ENCODE measurements at regions not wholly inside any gene's neighbourhood (a gene's known extent, or its start where the extent isn't known, plus 50 kb on each side); places are given as distances from the start of the nearest gene placed in this dataset.

DNA sequence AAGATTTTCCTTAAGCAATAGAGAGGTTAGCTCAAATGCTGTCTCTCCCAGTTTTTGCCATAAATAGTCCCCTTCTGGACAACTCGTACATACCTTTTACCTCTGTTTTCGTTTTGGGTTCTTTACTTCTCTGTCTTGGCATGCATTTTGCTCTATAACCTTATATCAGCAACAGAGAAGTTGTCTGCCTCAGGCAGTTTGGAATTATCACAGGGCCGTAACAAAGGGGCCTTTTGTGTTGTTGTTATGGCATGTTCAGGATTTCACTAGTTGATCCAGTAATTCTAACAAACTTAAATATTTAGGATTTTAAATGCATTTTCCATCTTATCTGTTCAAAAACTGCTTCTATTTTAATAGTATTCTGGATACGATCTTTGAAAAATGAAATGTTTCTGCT, 259.8 kb downstream of the CD109 start:
- TF ChIP-seq, protein P1, sequence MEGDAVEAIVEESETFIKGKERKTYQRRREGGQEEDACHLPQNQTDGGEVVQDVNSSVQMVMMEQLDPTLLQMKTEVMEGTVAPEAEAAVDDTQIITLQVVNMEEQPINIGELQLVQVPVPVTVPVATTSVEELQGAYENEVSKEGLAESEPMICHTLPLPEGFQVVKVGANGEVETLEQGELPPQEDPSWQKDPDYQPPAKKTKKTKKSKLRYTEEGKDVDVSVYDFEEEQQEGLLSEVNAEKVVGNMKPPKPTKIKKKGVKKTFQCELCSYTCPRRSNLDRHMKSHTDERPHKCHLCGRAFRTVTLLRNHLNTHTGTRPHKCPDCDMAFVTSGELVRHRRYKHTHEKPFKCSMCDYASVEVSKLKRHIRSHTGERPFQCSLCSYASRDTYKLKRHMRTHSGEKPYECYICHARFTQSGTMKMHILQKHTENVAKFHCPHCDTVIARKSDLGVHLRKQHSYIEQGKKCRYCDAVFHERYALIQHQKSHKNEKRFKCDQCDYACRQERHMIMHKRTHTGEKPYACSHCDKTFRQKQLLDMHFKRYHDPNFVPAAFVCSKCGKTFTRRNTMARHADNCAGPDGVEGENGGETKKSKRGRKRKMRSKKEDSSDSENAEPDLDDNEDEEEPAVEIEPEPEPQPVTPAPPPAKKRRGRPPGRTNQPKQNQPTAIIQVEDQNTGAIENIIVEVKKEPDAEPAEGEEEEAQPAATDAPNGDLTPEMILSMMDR (IDR thresholded peaks at IDR 0.05; ENCODE audit: borderline replicate concordance, control extremely low read depth, extremely low read depth, insufficient read depth, missing control alignments) = no peak
- in situ Hi-C loops (cut with MboI; ENCODE audit: low sequenced_read_pairs, unreplicated experiment) = no loop called here
- DNase-seq (ENCODE audit: low spot score) = no peak

DNA sequence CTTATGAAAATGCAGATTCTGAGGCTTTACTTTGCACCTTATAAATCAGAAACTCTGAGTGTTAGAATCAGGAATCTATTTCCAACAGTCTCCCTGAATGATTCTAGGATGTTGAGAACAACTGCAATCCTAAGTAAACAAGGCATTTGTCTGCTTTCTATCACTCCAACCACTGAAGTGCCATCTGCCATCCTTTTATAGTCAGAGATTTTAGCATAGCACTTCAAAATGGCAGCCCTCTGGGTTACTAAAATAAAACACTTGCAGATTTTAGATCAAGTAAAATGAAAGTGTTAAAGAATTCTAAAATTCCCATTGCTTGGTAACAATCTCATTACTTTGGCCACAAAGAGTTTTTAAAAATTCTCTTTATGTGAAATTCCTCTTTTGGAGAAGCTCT, 258.9 kb downstream of the CD109 start:
- in situ Hi-C loops (cut with MboI; ENCODE audit: low sequenced_read_pairs, unreplicated experiment) = no loop called here
- TF ChIP-seq, protein P1 (IDR thresholded peaks at IDR 0.05; ENCODE audit: borderline replicate concordance, control extremely low read depth, extremely low read depth, insufficient read depth, missing control alignments) = no peak
- no peak for DNase-seq (ENCODE audit: low spot score)

DNA sequence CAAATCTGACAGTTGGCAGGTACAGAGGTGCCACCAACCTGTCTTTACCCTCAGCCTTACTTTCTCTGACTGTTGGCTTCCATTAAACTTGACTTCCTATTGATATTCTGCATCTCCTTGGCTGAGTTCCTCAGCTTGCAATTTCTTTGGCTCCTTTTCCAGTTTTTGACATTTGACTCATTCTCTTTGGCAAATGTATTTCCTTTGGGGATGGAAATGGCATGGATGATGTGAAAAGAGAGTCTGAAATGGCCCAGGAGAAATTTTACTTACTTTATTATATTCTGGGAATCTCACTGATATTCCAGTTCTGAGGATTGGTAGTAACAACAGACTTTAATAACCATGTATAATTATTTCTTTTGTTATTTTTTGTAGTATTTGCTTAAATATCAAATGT, 255.2 kb downstream of the CD109 start:
- DNase-seq (ENCODE audit: low spot score) = no peak
- TF ChIP-seq, protein P1 (IDR thresholded peaks at IDR 0.05; ENCODE audit: borderline replicate concordance, control extremely low read depth, extremely low read depth, insufficient read depth, missing control alignments) = no peak
- in situ Hi-C loops (cut with MboI; ENCODE audit: low sequenced_read_pairs, unreplicated experiment) = no loop called here

DNA sequence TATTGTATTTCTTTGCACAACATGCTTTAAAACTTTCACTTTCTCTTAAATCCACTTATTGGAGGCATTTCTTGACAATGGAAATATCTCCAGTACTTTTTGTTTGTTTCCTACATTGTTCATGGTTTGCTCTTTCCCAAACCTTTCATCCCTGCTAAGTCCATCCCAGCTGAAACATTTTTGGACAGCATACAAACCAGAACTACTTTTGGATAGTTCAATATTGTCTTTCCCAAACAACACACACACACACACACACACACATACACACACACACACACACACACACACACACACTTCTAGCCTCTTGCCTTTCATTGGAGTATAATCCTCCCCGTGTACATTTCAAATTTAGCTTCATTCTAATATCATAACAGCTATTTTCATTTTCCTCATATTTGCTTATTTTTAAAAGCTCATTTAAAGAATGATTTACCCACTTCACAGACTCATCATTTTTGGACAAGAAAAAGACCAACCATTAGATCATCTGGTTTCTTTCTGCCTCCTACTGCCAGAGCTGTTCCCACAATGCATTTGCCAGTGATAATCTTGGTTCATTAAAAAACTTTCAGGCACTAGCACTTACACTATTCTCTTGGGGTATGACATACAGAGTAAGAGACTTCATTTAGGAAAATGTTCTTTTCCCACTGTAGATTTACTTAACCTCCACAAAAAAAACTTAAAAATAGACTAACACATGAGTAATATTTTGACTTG, 248.1 kb downstream of the CD109 start:
- in situ Hi-C loops (cut with MboI; ENCODE audit: low sequenced_read_pairs, unreplicated experiment) = no loop called here
- no peak for DNase-seq (ENCODE audit: low spot score)
- TF ChIP-seq, protein P1 (IDR thresholded peaks at IDR 0.05; ENCODE audit: borderline replicate concordance, control extremely low read depth, extremely low read depth, insufficient read depth, missing control alignments) = no peak

DNA sequence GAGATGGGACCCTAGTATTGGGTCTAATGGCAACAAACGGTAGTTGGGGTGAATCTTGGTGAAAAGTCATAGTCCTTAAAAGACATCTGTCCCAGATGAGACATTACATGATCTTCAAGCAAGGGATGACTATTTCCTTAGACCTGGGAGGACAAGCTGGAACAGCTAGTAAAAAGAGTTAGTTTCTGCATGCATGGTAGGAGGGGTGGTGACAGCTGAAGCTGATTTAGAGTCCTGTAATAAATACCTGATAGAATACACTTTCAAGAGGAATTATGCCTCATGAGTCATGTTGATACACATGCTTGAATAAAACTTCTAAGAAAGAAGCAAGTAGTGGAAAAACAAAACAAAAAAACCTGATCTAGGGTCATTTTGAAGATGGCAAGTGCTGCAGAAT, 247.4 kb downstream of the CD109 start:
- TF ChIP-seq, protein P1 (IDR thresholded peaks at IDR 0.05; ENCODE audit: borderline replicate concordance, control extremely low read depth, extremely low read depth, insufficient read depth, missing control alignments) = no peak
- no peak for DNase-seq (ENCODE audit: low spot score)
- in situ Hi-C loops (cut with MboI; ENCODE audit: low sequenced_read_pairs, unreplicated experiment) = no loop called here

DNA sequence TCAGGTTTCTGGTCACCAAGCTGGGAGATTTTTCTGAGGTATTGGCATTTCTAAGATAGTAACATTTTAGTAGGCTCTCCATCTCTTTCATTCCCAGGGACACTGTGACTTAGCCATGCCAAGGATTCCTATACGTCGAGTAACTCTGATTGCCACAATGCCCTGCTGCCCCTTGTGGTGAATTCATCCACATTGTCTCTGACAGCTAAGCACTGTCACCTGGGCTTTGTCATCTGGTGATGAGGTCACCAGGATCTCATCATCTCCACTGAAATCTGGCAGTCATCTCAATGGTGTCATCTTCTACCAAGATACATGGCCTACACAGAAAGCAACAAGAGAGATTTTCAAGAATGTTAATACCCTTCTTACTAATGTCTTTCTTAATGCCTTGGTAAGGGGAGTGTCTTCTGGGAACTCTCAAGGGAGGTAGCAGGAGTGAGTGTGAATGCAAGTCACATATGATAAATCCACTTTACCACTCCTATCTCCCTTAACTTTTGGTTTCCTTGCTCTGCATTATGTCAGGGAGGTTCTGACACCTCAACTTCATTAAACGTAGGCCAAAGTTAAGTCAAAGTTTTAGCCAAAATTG, 246.7 kb downstream of the CD109 start:
- in situ Hi-C loops (cut with MboI; ENCODE audit: low sequenced_read_pairs, unreplicated experiment) = no loop called here
- DNase-seq (ENCODE audit: low spot score) = no peak
- TF ChIP-seq, protein P1 (IDR thresholded peaks at IDR 0.05; ENCODE audit: borderline replicate concordance, control extremely low read depth, extremely low read depth, insufficient read depth, missing control alignments) = no peak

All from GM13976 (cell line).